ENCODE measurements at regions not wholly inside any gene's neighbourhood (a gene's known extent, or its start where the extent isn't known, plus 50 kb on each side); places are given as distances from the start of the nearest gene placed in this dataset.

GRCh38 chr6:40744835-40745234 is 157.7 kb upstream of the LRFN2 start:
- H3K27ac ChIP-seq (ENCODE audit: low read length), result no peak overlapping the region
- H3K4me3 ChIP-seq (ENCODE audit: low read length), result no peak overlapping the region
- H3K9me2 ChIP-seq (replicated peaks; ENCODE audit: insufficient read depth, low read length), result no peaks in the 10 kb centered on the region
- no peaks in the 10 kb centered on the region for H3K9me3 ChIP-seq (replicated peaks; ENCODE audit: insufficient read depth, low read length)
- no peak overlapping the region for H3K9ac ChIP-seq (ENCODE audit: low read length)
- H3K4me1 ChIP-seq (ENCODE audit: low read length), result no peaks in the 10 kb centered on the region
- no peaks in the 10 kb centered on the region for H3K36me3 ChIP-seq (replicated peaks; ENCODE audit: insufficient read depth, low read length)
- H3K27me3 ChIP-seq (replicated peaks; ENCODE audit: insufficient read depth, low read length), result no peaks in the 10 kb centered on the region
- no peak overlapping the region for H2AFZ ChIP-seq (ENCODE audit: low read length)
- TF ChIP-seq EZH2 (optimal IDR thresholded peaks at IDR 0.05; ENCODE audit: low read depth, low read length) (no peak), CTCF (IDR thresholded peaks at IDR 0.05; ENCODE audit: low read length) (no peak), EZH2phosphoT487 (IDR thresholded peaks at IDR 0.05; ENCODE audit: low read length) (no peak)
- H3K4me2 ChIP-seq (ENCODE audit: low read depth, low read length), result no peak overlapping the region
- H3F3A ChIP-seq (ENCODE audit: insufficient read depth, low read length), result no peaks in the 10 kb centered on the region
- H3K79me2 ChIP-seq (ENCODE audit: low read length), result no peaks in the 10 kb centered on the region
- H4K20me1 ChIP-seq (ENCODE audit: insufficient read depth, low read length), result no peaks in the 10 kb centered on the region
- no peak for DNase-seq

- Histone ChIP-seq H3K27ac (ENCODE audit: low read length) (no peak overlapping the region), H3K9me2 (replicated peaks; ENCODE audit: insufficient read depth, low read length) (no peaks in the 10 kb centered on the region), H2AFZ (ENCODE audit: low read length) (no peak overlapping the region), H3K36me3 (replicated peaks; ENCODE audit: insufficient read depth, low read length) (no peaks in the 10 kb centered on the region; the same call in 1 of the 2 replicates), H3K4me3 (ENCODE audit: low read length) (no peak overlapping the region), H3K9me3 (replicated peaks; ENCODE audit: insufficient read depth, low read length) (no peaks in the 10 kb centered on the region), H4K20me1 (ENCODE audit: insufficient read depth, low read length) (no peaks in the 10 kb centered on the region), H3K27me3 (replicated peaks; ENCODE audit: insufficient read depth, low read length) (no peaks in the 10 kb centered on the region), H3K4me2 (ENCODE audit: low read depth, low read length) (no peak overlapping the region), H3K79me2 (ENCODE audit: low read length) (no peaks in the 10 kb centered on the region), H3K4me1 (ENCODE audit: low read length) (no peaks in the 10 kb centered on the region), H3K9ac (ENCODE audit: low read length) (no peak overlapping the region), H3F3A (ENCODE audit: insufficient read depth, low read length) (no peaks in the 10 kb centered on the region)
- TF ChIP-seq EZH2phosphoT487 (IDR thresholded peaks at IDR 0.05; ENCODE audit: low read length) (no peak), EZH2 (optimal IDR thresholded peaks at IDR 0.05; ENCODE audit: low read depth, low read length) (no peak), CTCF (IDR thresholded peaks at IDR 0.05; ENCODE audit: low read length) (no peak)
- DNase-seq, result no peak
Measured at GRCh38 chr6:40743690-40744446, 156.7 kb upstream of the LRFN2 start.

- Histone ChIP-seq H3K27me3 (replicated peaks; ENCODE audit: insufficient read depth, low read length) (no peaks in the 10 kb centered on the region), H3F3A (ENCODE audit: insufficient read depth, low read length) (no peaks in the 10 kb centered on the region), H3K9me2 (replicated peaks; ENCODE audit: insufficient read depth, low read length) (no peaks in the 10 kb centered on the region), H4K20me1 (ENCODE audit: insufficient read depth, low read length) (no peaks in the 10 kb centered on the region), H3K27ac (ENCODE audit: low read length) (no peak overlapping the region), H3K4me3 (ENCODE audit: low read length) (no peak overlapping the region), H3K9me3 (replicated peaks; ENCODE audit: insufficient read depth, low read length) (no peaks in the 10 kb centered on the region), H3K36me3 (replicated peaks; ENCODE audit: insufficient read depth, low read length) (no peaks in the 10 kb centered on the region; the same call in 1 of the 2 replicates), H3K79me2 (ENCODE audit: low read length) (no peaks in the 10 kb centered on the region), H3K4me2 (ENCODE audit: low read depth, low read length) (no peak overlapping the region), H2AFZ (ENCODE audit: low read length) (no peak overlapping the region), H3K9ac (ENCODE audit: low read length) (no peak overlapping the region), H3K4me1 (ENCODE audit: low read length) (no peaks in the 10 kb centered on the region)
- DNase-seq, result no peak
- no peak for TF ChIP-seq EZH2 (optimal IDR thresholded peaks at IDR 0.05; ENCODE audit: low read depth, low read length)
Measured at GRCh38 chr6:40743226-40743625, 156.1 kb upstream of the LRFN2 start.

- Histone ChIP-seq H3K4me3 (ENCODE audit: low read length) (no peak overlapping the region), H3K36me3 (replicated peaks; ENCODE audit: insufficient read depth, low read length) (no peaks in the 10 kb centered on the region; the same call in 1 of the 2 replicates), H3K79me2 (ENCODE audit: low read length) (no peaks in the 10 kb centered on the region), H3K4me2 (ENCODE audit: low read depth, low read length) (no peak overlapping the region), H2AFZ (ENCODE audit: low read length) (no peak overlapping the region), H3K9ac (ENCODE audit: low read length) (no peak overlapping the region), H3K27me3 (replicated peaks; ENCODE audit: insufficient read depth, low read length) (no peaks in the 10 kb centered on the region), H3F3A (ENCODE audit: insufficient read depth, low read length) (no peaks in the 10 kb centered on the region), H3K9me3 (replicated peaks; ENCODE audit: insufficient read depth, low read length) (no peaks in the 10 kb centered on the region), H3K9me2 (replicated peaks; ENCODE audit: insufficient read depth, low read length) (no peaks in the 10 kb centered on the region), H3K4me1 (ENCODE audit: low read length) (no peaks in the 10 kb centered on the region), H4K20me1 (ENCODE audit: insufficient read depth, low read length) (no peaks in the 10 kb centered on the region), H3K27ac (ENCODE audit: low read length) (no peak overlapping the region)
- no peak for DNase-seq
- TF ChIP-seq EZH2 (optimal IDR thresholded peaks at IDR 0.05; ENCODE audit: low read depth, low read length) (no peak), EZH2phosphoT487 (IDR thresholded peaks at IDR 0.05; ENCODE audit: low read length) (no peak), CTCF (IDR thresholded peaks at IDR 0.05; ENCODE audit: low read length) (no peak)
Measured at GRCh38 chr6:40740518-40740917, 153.4 kb upstream of the LRFN2 start.

Measured in MM.1S (cell line).